IPS-15b (cell line): ENCODE measurements at regions not wholly inside any gene's neighbourhood (a gene's known extent, or its start where the extent isn't known, plus 50 kb on each side); places are given as distances from the start of the nearest gene placed in this dataset.

Experiments used
- H3K27me3 ChIP-seq: one replicate; pipeline ENCODE4 v1.6.1; 2013; ENCODE audit warnings: low read length; ENCODE audit not compliant: control insufficient read depth, insufficient read depth
- H3K36me3 ChIP-seq: one replicate; pipeline ENCODE4 v1.6.1; 2013; ENCODE audit warnings: low read length; ENCODE audit not compliant: control insufficient read depth, insufficient read depth
- H3K4me1 ChIP-seq: one replicate; pipeline ENCODE4 v1.6.1; 2013; ENCODE audit warnings: mild to moderate bottlenecking, low read length; ENCODE audit not compliant: control insufficient read depth, insufficient read depth
- H3K4me3 ChIP-seq: one replicate; pipeline ENCODE4 v1.5.1; 2013; ENCODE audit warnings: low read depth, low read length
- H3K9ac ChIP-seq: one replicate; pipeline ENCODE4 v1.6.1; 2013; ENCODE audit warnings: low read depth, mild to moderate bottlenecking, low read length
- H3K9me3 ChIP-seq: one replicate; pipeline ENCODE4 v1.6.1; 2013; ENCODE audit warnings: mild to moderate bottlenecking, low read length; ENCODE audit not compliant: control insufficient read depth, insufficient read depth

DNA sequence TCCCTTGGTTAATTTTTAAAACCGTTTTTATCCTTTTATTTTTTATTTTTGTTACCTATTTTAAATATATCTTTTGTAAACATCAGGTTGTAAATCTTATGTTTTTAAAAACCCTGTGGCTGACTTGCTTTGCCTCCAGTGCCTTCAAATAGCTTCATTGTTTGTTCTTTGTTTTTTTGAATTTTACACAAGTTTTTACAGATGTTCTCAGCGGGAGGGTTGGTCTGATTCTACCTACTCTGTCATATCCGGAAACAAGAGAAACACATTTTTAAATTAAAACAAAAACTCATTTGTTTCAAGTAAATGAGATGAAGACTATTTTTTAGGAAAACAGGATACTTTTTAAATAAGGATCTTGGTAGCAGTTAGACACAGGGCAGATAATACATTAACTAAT, 129.0 kb upstream of the THRB start:
- Histone ChIP-seq H3K4me1 (no peaks in the 10 kb centered on the region), H3K9ac (no peak overlapping the region), H3K27me3 (no peaks in the 10 kb centered on the region), H3K9me3 (peaks cover 4% of the 10 kb centered on the region), H3K4me3 (no peak overlapping the region), H3K36me3 (no peaks in the 10 kb centered on the region)

DNA sequence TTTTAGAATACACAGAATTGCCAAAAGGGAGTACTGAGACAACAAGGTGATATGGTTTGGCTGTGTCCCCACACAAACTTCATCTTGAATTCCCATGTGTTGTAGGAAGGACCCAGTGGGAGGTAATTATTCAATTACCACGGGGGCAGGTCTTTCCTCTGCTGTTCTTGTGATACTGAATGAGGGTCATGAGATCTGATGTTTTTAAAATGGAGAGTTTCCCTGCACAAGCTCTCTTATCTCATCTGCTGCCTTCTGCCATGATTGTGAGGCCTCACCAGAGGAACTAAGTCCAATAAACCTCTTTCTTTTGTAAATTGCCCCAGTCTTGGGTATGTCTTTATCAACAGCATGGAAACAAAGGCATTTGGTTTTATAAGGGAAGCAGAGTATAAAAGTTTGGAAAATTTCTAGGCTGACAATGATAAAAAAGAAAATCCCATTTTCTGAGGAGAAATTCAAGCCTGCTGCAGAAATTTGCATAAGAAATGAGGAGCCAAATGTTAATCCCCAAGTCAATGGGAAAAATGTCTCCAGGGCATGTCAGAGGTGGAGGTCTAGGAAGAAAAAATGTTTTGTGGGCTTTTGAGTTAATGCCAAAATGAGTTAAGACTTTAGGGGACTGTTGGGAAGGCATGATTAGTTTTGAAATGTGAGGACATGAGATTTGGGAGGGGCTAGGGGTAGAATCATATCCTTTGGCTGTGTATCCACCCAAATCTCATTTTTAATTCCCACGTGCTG, 130.5 kb upstream of the THRB start:
- no peaks in the 10 kb centered on the region for H3K27me3 ChIP-seq

GRCh38 chr3:24628523-24629258, 134.0 kb upstream of the THRB start:
- peaks cover 4% of the 10 kb centered on the region for H3K9me3 ChIP-seq
- H3K27me3 ChIP-seq, result no peaks in the 10 kb centered on the region
- no peaks in the 10 kb centered on the region for H3K36me3 ChIP-seq
- no peak overlapping the region for H3K9ac ChIP-seq
- H3K4me1 ChIP-seq, result no peaks in the 10 kb centered on the region
- H3K4me3 ChIP-seq, result no peak overlapping the region

More for the DNA sequence above, 130.5 kb upstream of the THRB start:
- H3K9ac ChIP-seq, result no peak overlapping the region
- peaks cover 4% of the 10 kb centered on the region for H3K9me3 ChIP-seq
- no peaks in the 10 kb centered on the region for H3K36me3 ChIP-seq
- H3K4me3 ChIP-seq, result no peak overlapping the region
- no peaks in the 10 kb centered on the region for H3K4me1 ChIP-seq

- Histone ChIP-seq H3K4me1 (no peaks in the 10 kb centered on the region), H3K27me3 (no peaks in the 10 kb centered on the region), H3K36me3 (no peaks in the 10 kb centered on the region), H3K9me3 (no peaks in the 10 kb centered on the region), H3K9ac (no peak overlapping the region), H3K4me3 (no peak overlapping the region)
These were observed 136.8 kb upstream of the THRB start for GRCh38 chr3:24631481-24631880.

DNA sequence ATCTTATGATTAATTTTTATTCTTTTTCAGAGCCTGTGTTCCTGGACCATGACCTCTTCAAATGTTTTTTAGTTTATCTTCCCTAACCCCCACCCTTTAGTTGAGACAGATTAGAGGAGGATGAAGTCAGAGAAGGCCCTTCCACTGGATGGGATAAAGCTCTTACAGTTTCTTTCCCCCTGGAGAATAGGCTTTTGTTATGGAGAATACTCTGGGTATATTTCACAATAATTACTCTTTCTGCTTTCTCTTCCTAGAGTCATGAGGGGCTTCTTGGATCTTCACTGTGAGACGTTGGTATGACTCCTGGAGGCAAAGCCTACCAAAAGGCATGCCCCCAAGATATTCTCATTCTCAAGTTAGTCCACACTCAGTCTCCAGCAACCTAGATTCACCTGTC, 144.4 kb upstream of the THRB start:
- H3K27me3 ChIP-seq, result no peaks in the 10 kb centered on the region
- no peaks in the 10 kb centered on the region for H3K36me3 ChIP-seq
- no peak overlapping the region for H3K9ac ChIP-seq
- no peak overlapping the region for H3K4me3 ChIP-seq
- no peaks in the 10 kb centered on the region for H3K4me1 ChIP-seq
- H3K9me3 ChIP-seq, result no peaks in the 10 kb centered on the region

DNA sequence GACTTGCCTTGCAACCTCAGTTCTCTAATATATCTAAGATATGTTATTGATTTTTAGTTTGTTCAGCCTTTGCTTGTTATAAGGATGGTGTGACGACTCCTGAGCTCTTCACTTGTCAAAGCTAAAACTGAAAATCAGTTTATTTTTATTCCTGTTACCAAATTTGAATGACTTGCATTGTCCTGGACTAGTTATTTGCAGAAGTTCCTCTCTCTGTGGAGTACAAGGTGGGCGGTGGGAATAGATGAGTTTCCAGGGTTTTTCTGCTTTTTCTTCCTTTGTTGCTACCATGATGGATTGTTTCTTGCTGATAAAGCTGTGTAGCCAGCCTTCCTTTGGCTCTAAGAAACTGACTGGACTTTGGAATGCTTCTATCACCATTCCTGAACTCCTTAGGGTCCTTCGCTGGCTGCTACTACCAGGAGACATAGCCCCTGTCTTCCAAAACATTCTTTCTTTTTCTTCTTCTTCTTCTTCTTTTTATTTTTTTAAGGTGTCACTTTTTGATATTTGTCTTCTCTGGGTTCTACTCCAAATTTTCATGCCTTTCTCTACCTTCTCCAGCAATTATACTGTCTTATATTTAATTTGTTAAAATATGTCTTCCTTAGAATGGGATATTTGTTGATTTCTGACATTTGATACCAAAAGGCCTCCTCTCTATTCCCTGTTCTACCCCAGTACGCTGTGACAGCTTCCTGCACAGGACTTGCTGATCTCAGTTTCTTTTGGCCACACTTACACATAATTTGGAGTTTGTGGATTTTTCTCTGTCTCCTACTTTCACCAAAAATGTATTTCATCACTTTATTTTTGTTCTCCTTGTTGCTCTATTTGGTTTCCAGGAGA, 145.1 kb upstream of the THRB start:
- no peak overlapping the region for H3K4me3 ChIP-seq
- no peak overlapping the region for H3K9ac ChIP-seq
- no peaks in the 10 kb centered on the region for H3K4me1 ChIP-seq
- H3K9me3 ChIP-seq, result no peaks in the 10 kb centered on the region
- no peaks in the 10 kb centered on the region for H3K27me3 ChIP-seq
- no peaks in the 10 kb centered on the region for H3K36me3 ChIP-seq

DNA sequence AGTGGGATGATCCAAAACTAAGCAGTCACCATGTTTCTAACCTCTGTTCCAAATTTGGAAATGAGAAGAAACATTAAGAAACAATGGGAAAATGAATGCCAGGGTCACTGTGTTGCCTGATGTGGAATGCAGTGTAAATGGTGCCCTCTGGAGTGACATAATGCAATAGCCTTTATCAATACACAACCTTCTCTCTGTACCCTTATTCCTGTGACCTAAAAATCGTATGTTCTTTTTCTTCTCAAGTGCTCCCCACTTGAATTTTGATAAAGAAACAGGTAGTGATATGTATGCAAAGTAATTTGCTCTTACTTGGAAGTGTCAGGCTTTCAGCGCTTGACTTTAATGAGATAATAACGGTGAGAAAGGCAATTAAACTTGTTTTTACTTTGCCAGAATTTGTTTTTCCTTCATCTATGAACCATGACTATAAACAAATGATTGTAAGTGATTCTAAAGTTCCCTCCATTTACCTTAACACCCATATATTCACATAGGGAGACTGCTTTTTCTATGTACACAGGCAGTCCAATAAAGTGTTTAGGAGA, 145.8 kb upstream of the THRB start:
- Histone ChIP-seq H3K4me3 (no peak overlapping the region), H3K36me3 (no peaks in the 10 kb centered on the region), H3K27me3 (no peaks in the 10 kb centered on the region), H3K9me3 (no peaks in the 10 kb centered on the region), H3K4me1 (no peaks in the 10 kb centered on the region), H3K9ac (no peak overlapping the region)

GRCh38 chr3:24641628-24642027, 147.0 kb upstream of the THRB start:
- no peaks in the 10 kb centered on the region for H3K36me3 ChIP-seq
- no peaks in the 10 kb centered on the region for H3K4me1 ChIP-seq

DNA sequence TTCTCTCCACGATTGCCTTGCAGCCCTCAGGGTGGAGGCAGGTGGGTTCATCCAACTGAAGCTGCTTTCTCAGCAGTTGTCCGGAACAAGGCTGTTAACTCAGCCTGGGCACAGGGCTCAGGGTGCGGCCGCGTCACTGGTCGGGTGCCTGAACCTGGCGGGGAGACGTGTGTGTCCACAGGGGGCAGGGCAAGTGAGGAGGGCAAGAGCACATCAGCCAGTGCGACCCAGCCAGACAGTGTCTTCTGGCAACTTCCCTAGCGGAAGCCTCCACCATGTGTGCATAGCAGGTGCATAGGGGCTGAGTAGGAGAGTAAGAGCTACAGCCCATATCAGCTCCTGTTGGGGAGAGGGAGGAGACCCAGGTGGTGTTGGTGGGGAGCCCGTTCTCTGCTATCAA, 150.4 kb upstream of the THRB start:
- Histone ChIP-seq H3K9ac (no peak overlapping the region), H3K36me3 (no peaks in the 10 kb centered on the region), H3K4me3 (no peak overlapping the region)

More at GRCh38 chr3:24641628-24642027, 147.0 kb upstream of the THRB start:
- Histone ChIP-seq H3K9ac (no peak overlapping the region), H3K4me3 (no peak overlapping the region), H3K9me3 (no peaks in the 10 kb centered on the region), H3K27me3 (no peaks in the 10 kb centered on the region)

GRCh38 chr3:24646790-24647189, 152.1 kb upstream of the THRB start:
- no peak overlapping the region for H3K9ac ChIP-seq
- no peaks in the 10 kb centered on the region for H3K36me3 ChIP-seq
- no peaks in the 10 kb centered on the region for H3K9me3 ChIP-seq
- no peak overlapping the region for H3K4me3 ChIP-seq
- no peaks in the 10 kb centered on the region for H3K4me1 ChIP-seq
- no peaks in the 10 kb centered on the region for H3K27me3 ChIP-seq

More for the DNA sequence above, 150.4 kb upstream of the THRB start:
- Histone ChIP-seq H3K9me3 (no peaks in the 10 kb centered on the region), H3K4me1 (no peaks in the 10 kb centered on the region), H3K27me3 (no peaks in the 10 kb centered on the region)

DNA sequence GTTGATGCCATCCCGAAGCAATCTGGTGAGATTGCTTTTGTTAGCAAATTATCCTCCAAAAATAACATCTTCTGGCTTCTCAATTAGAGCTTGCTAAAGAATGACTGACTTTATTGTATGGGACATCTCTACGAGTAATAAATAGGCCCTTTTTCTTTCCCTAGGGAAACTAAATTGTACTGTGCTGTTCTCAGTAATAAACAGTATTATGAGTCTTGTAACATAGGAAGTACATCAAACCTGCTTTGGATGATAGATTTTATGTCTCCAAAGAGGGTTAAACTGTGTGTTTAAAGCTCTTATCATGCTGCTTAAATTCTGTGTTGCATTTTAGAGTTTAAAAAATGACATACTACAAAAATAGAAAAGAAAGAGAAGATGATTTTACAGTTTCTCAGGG, 153.4 kb upstream of the THRB start:
- no peaks in the 10 kb centered on the region for H3K27me3 ChIP-seq
- no peaks in the 10 kb centered on the region for H3K9me3 ChIP-seq
- no peaks in the 10 kb centered on the region for H3K4me1 ChIP-seq
- no peak overlapping the region for H3K4me3 ChIP-seq
- H3K9ac ChIP-seq, result no peak overlapping the region
- no peaks in the 10 kb centered on the region for H3K36me3 ChIP-seq
